ENCODE measurements at regions not wholly inside any gene's neighbourhood (a gene's known extent, or its start where the extent isn't known, plus 50 kb on each side); places are given as distances from the start of the nearest gene placed in this dataset.

GRCh38 chr10:33579996-33580395 lies 245.5 kb upstream of the NRP1 start:
- no peak for DNase-seq

GRCh38 chr10:33573606-33574005 lies 239.1 kb upstream of the NRP1 start:
- DNase-seq = no peak

GRCh38 chr10:33571616-33572015 lies 237.1 kb upstream of the NRP1 start:
- DNase-seq = no peak

- no peak for DNase-seq
Measured at GRCh38 chr10:33570495-33570894, 236.0 kb upstream of the NRP1 start.

GRCh38 chr10:33569702-33570101 lies 235.2 kb upstream of the NRP1 start:
- DNase-seq = no peak

GRCh38 chr10:33566426-33566825 lies 232.0 kb upstream of the NRP1 start:
- no peak for DNase-seq

GRCh38 chr10:33566001-33566400 lies 231.5 kb upstream of the NRP1 start:
- DNase-seq = no peak

GRCh38 chr10:33565231-33565630 lies 230.8 kb upstream of the NRP1 start:
- DNase-seq = no peak

- DNase-seq = no peak
Measured at GRCh38 chr10:33559105-33559504, 224.6 kb upstream of the NRP1 start.

- DNase-seq = no peak
Measured at GRCh38 chr10:33557313-33557712, 222.8 kb upstream of the NRP1 start.

GRCh38 chr10:33556620-33557019 lies 222.2 kb upstream of the NRP1 start:
- no peak for DNase-seq

GRCh38 chr10:33556103-33556502 lies 221.6 kb upstream of the NRP1 start:
- DNase-seq = no peak

GRCh38 chr10:33553748-33554571 lies 219.5 kb upstream of the NRP1 start:
- DNase-seq = no peak

- no peak for DNase-seq
Measured at GRCh38 chr10:33552290-33552689, 217.8 kb upstream of the NRP1 start.

- no peak for DNase-seq
Measured at GRCh38 chr10:33550811-33551210, 216.3 kb upstream of the NRP1 start.

- no peak for DNase-seq
Measured at GRCh38 chr10:33547976-33548375, 213.5 kb upstream of the NRP1 start.

GRCh38 chr10:33546031-33546430 lies 211.6 kb upstream of the NRP1 start:
- no peak for DNase-seq

GRCh38 chr10:33542752-33543505 lies 208.5 kb upstream of the NRP1 start:
- DNase-seq = no peak

GRCh38 chr10:33539116-33539515 lies 204.6 kb upstream of the NRP1 start:
- no peak for DNase-seq

GRCh38 chr10:33537066-33537465 lies 202.6 kb upstream of the NRP1 start:
- no peak for DNase-seq

- no peak for DNase-seq
Measured at GRCh38 chr10:33536508-33536907, 202.0 kb upstream of the NRP1 start.

GRCh38 chr10:33535866-33536265 lies 201.4 kb upstream of the NRP1 start:
- DNase-seq = no peak

- no peak for DNase-seq
Measured at GRCh38 chr10:33534416-33534815, 199.9 kb upstream of the NRP1 start.

- DNase-seq = no peak
Measured at GRCh38 chr10:33533612-33534011, 199.1 kb upstream of the NRP1 start.

Data from activated CD4-positive, alpha-beta T cell treated with anti-CD3 and anti-CD28 coated beads, Interleukin-2, amount 50 U/mL, for 16 hours (primary cell).